IPS-18c (cell line): ENCODE measurements at regions not wholly inside any gene's neighbourhood (a gene's known extent, or its start where the extent isn't known, plus 50 kb on each side); places are given as distances from the start of the nearest gene placed in this dataset.

ENCODE experiments used
- H3K4me3 ChIP-seq: 2 replicates; pipeline ENCODE4 v1.7.0; 2013; ENCODE audit warnings: low read depth, mild to moderate bottlenecking, low read length, moderate library complexity; ENCODE audit not compliant: insufficient read depth
- H3K9me3 ChIP-seq: one replicate; pipeline ENCODE4 v1.6.1; 2013; ENCODE audit warnings: mild to moderate bottlenecking, low read length, moderate library complexity; ENCODE audit not compliant: control insufficient read depth, insufficient read depth

- Histone ChIP-seq H3K4me3 (no peak overlapping the region), H3K9me3 (no peaks in the 10 kb centered on the region)
These were observed 82.8 kb upstream of the PLEKHG7 start for GRCh38 chr12:92619730-92620684.

GRCh38 chr12:92619026-92619425 is 83.8 kb upstream of the PLEKHG7 start:
- Histone ChIP-seq H3K4me3 (no peak overlapping the region), H3K9me3 (no peaks in the 10 kb centered on the region)

GRCh38 chr12:92615703-92616102 is 87.1 kb upstream of the PLEKHG7 start:
- no peak overlapping the region for H3K4me3 ChIP-seq
- no peaks in the 10 kb centered on the region for H3K9me3 ChIP-seq

- Histone ChIP-seq H3K9me3 (no peaks in the 10 kb centered on the region), H3K4me3 (no peak overlapping the region)
These were observed 87.7 kb upstream of the PLEKHG7 start for GRCh38 chr12:92615086-92615485.

DNA sequence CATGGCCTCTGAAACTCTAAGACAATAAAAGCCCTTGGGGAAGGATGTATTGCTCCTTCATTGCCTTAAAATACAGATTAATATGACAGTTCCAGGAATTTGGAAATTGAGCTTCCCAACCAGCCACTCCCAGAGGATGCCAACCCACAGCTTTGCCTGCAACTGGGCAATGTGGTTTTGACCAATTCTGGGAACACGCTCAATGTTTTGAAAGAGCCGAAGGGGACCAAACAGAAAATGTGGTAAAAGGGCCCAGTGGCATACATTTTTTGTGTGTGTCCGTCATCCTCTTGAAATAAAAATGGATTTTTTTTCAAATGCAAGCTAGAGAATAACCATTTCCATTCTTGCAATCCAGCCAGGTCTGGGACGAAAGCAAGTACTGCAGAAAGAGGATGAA is 88.3 kb upstream of the PLEKHG7 start:
- H3K4me3 ChIP-seq, result no peak overlapping the region

GRCh38 chr12:92614001-92614400 is 88.8 kb upstream of the PLEKHG7 start:
- H3K9me3 ChIP-seq, result no peaks in the 10 kb centered on the region
- H3K4me3 ChIP-seq, result no peak overlapping the region

More for the DNA sequence above, 88.3 kb upstream of the PLEKHG7 start:
- no peaks in the 10 kb centered on the region for H3K9me3 ChIP-seq

- Histone ChIP-seq H3K4me3 (no peak overlapping the region), H3K9me3 (no peaks in the 10 kb centered on the region)
These were observed 90.2 kb upstream of the PLEKHG7 start for GRCh38 chr12:92612611-92613010.

GRCh38 chr12:92608151-92609091 is 94.4 kb upstream of the PLEKHG7 start:
- no peaks in the 10 kb centered on the region for H3K9me3 ChIP-seq

GRCh38 chr12:92606956-92607355 is 95.8 kb upstream of the PLEKHG7 start:
- no peaks in the 10 kb centered on the region for H3K9me3 ChIP-seq
- H3K4me3 ChIP-seq, result no peak overlapping the region

More at GRCh38 chr12:92608151-92609091, 94.4 kb upstream of the PLEKHG7 start:
- no peak overlapping the region for H3K4me3 ChIP-seq

DNA sequence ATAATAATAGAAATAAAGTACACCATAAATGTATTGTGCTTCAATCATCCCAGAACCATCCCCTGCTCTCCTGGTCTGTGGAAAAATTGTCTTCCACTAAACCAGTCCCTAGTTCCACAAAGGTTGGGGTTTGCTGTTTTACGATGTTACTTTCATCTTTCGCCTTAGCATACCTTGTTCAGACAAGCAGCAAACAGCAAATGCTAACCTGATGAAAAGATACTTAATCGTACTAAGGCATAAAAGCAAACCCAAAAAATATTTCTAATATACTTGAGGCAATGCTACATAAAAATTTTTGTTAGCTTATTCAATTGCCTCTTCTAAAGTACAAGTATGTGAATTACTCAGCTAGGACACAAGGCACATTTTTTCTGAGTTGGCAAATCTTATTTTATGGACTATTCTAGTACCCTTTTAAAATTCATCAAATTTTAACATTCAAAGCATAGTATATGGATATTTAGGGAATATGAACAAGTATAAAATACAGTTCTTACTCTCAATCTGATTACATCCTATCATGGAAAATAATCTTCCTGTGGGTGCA is 97.1 kb upstream of the PLEKHG7 start:
- Histone ChIP-seq H3K9me3 (no peaks in the 10 kb centered on the region), H3K4me3 (no peak overlapping the region)

DNA sequence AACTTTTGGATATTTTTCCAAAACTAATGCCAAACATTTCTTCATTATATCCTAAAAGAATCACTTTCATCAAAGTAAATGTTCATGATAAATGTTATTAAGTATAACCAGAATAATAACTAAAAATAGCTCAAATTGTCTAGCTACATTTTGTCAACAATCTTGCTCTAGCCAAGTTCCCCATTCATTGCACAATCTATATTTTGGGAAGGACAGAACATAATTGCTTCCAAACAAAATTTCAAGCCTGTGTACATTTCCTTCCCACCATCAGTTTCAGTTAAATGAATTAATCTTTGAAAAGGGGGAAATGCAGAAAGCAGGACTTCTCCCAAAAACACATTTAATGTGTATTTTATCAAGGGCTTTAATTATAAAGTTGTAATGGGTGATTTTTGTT is 98.0 kb upstream of the PLEKHG7 start:
- Histone ChIP-seq H3K4me3 (no peak overlapping the region), H3K9me3 (peaks cover 3% of the 10 kb centered on the region)

- H3K4me3 ChIP-seq, result no peak overlapping the region
These were observed 98.9 kb upstream of the PLEKHG7 start for GRCh38 chr12:92603741-92604432.

GRCh38 chr12:92602930-92603623 is 99.7 kb upstream of the PLEKHG7 start:
- Histone ChIP-seq H3K4me3 (no peak overlapping the region), H3K9me3 (peaks cover 5% of the 10 kb centered on the region)

More at GRCh38 chr12:92603741-92604432, 98.9 kb upstream of the PLEKHG7 start:
- peaks cover 5% of the 10 kb centered on the region for H3K9me3 ChIP-seq

- H3K4me3 ChIP-seq, result no peak overlapping the region
- H3K9me3 ChIP-seq, result peaks cover 5% of the 10 kb centered on the region
These were observed 100.3 kb upstream of the PLEKHG7 start for GRCh38 chr12:92602476-92602875.

- peaks cover 5% of the 10 kb centered on the region for H3K9me3 ChIP-seq
- no peak overlapping the region for H3K4me3 ChIP-seq
These were observed 101.1 kb upstream of the PLEKHG7 start for GRCh38 chr12:92601680-92602079.

DNA sequence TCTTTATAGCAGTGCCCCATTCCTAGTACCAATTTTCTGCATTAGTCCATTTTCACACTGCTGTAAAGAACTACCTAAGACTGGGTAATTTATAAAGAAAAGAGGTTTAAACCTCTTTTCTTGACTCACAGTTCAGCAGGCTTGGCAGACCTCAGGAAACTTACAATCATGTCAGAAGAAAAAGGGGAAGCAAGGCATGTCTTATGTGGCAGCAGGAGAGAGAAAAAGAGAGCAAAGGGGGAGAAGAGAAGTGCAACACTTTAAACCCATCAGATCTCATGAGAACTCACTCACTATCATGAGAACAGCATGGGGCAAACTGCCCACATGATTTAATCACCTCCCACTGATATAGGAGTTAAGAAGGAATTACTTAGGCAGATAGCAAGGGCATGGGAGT is 101.6 kb upstream of the PLEKHG7 start:
- Histone ChIP-seq H3K9me3 (peaks cover 5% of the 10 kb centered on the region), H3K4me3 (no peak overlapping the region)
